GM12878 (cell line): ENCODE measurements at regions not wholly inside any gene's neighbourhood (a gene's known extent, or its start where the extent isn't known, plus 50 kb on each side); places are given as distances from the start of the nearest gene placed in this dataset.

Experiments used
- ATAC-seq: fragments of 200-7000 bp; cut with Tn5 transposase; 3 replicates; pipeline ENCODE4 v1.9.1; 2020; ENCODE audit warnings: mild to moderate bottlenecking, moderate library complexity
- BruUV-seq: library from RNA; stranded (reverse); fragments of 400-500 nt; replicated peaks from 2 replicates; lab custom pipeline; 2021; lab: Mats Ljungman, UMichigan
- CTCF ChIA-PET: fragments of 300-600 bp; sonication (Branson Sonifier 250); formaldehyde crosslinking; extraction: SDS; loops from one replicate; lab custom pipeline; 2021; ENCODE audit warnings: inconsistent platforms; lab: Yijun Ruan, JAX
- POLR2A ChIA-PET: fragments of 350-600 bp; formaldehyde crosslinking; extraction: SDS; loops from one replicate; lab custom pipeline; 2021; ENCODE audit warnings: inconsistent platforms; lab: Charles Lee
- RAD21 ChIA-PET: fragments of 300-600 bp; sonication (Branson Sonifier 250); formaldehyde crosslinking; loops from one replicate; lab custom pipeline; 2023; ENCODE audit warnings: antibody characterized with exemption; ENCODE audit not compliant: unreplicated experiment; lab: Charles Lee
- SMC1A ChIA-PET: fragments of 300-600 bp; sonication (Branson Sonifier 250); formaldehyde crosslinking; loops from one replicate; lab custom pipeline; 2023; ENCODE audit not compliant: unreplicated experiment, uncharacterized antibody; lab: Charles Lee
- DNase-seq: peaks from one replicate; pipeline ENCODE4 v3.0.0-alpha.2; 2011; ENCODE audit warnings: low read depth, low spot score
- FAIRE-seq: peaks from 3 replicates; lab custom pipeline; 2011; peaks lifted over from hg19 to GRCh38; lab: Jason Lieb, UNC
- H2AFZ ChIP-seq: 2 replicates; pipeline ENCODE4 v1.6.0; 2011; ENCODE audit warnings: low read depth, low read length, control low read depth; ENCODE audit not compliant: control insufficient read depth
- H3K27ac ChIP-seq: 2 replicates; pipeline ENCODE4 v1.5.1; 2011; ENCODE audit warnings: control low read depth; ENCODE audit not compliant: control insufficient read depth, insufficient read depth
- H3K27me3 ChIP-seq, 2 experiments: replicated peaks in 1 of 2; 2 replicates each; pipeline versions ENCODE4 v1.6.0 to v1.6.1; 2011; ENCODE audit warnings: low read length in 1 of 2; ENCODE audit not compliant: control insufficient read depth in 2 of 2, insufficient read depth in 2 of 2
- H3K36me3 ChIP-seq, 2 experiments: 2 replicates each; pipeline ENCODE4 v1.5.1; 2011; ENCODE audit warnings: low read length in 1 of 2; ENCODE audit not compliant: control insufficient read depth in 2 of 2, insufficient read depth in 2 of 2
- H3K4me1 ChIP-seq: 2 replicates; pipeline ENCODE4 v1.6.1; 2011; ENCODE audit warnings: mild to moderate bottlenecking, low read length, moderate library complexity, mixed read lengths; ENCODE audit not compliant: control insufficient read depth, insufficient read depth
- H3K4me2 ChIP-seq: 2 replicates; pipeline ENCODE4 v1.6.0; 2011; ENCODE audit warnings: control low read depth; ENCODE audit not compliant: control insufficient read depth, insufficient read depth
- H3K4me3 ChIP-seq: fragments of 200-600 bp; sonication (generic); 2 replicates; pipeline ENCODE4 v1.5.1; 2016
- H3K79me2 ChIP-seq: 2 replicates; pipeline ENCODE4 v1.6.0; 2011; ENCODE audit warnings: low read length; ENCODE audit not compliant: control insufficient read depth, insufficient read depth
- H3K9ac ChIP-seq: 2 replicates; pipeline ENCODE4 v1.8.0; 2011; ENCODE audit warnings: low read length, control low read depth, mixed read lengths; ENCODE audit not compliant: control insufficient read depth, insufficient read depth
- H3K9me3 ChIP-seq: replicated peaks from 3 replicates; pipeline ENCODE4 v1.5.1; 2011; ENCODE audit warnings: mild to moderate bottlenecking, low read length; ENCODE audit not compliant: control insufficient read depth, insufficient read depth
- H4K20me1 ChIP-seq: 2 replicates; pipeline ENCODE4 v1.6.0; 2011; ENCODE audit not compliant: control insufficient read depth, insufficient read depth
- ASH2L ChIP-seq: fragments of 300-600, 200-600 bp; sonication (generic); IDR thresholded peaks from 2 replicates; pipeline ENCODE4 v1.6.1; 2017; ENCODE audit warnings: low read depth, mild to moderate bottlenecking, borderline replicate concordance
- BCL11A ChIP-seq: IDR thresholded peaks from 2 replicates; pipeline ENCODE4 v1.6.1; 2011; ENCODE audit warnings: low read depth, low read length
- BRCA1 ChIP-seq: IDR thresholded peaks from 2 replicates; pipeline ENCODE4 v1.6.1; 2011; ENCODE audit warnings: low read depth, low read length, improper control_type of control experiment
- CEBPB ChIP-seq, 2 experiments: fragments of 150-350 bp in 1 of 2; IDR thresholded peaks; 2 replicates each; pipeline ENCODE4 v1.6.1; 2012 to 2014; ENCODE audit warnings: low read depth in 2 of 2, low read length in 2 of 2, borderline replicate concordance in 1 of 2, inconsistent platforms in 1 of 2
- ESRRA ChIP-seq: IDR thresholded peaks from 2 replicates; pipeline ENCODE4 v1.6.1; 2012; ENCODE audit warnings: mild to moderate bottlenecking, low read length, improper control_type of control experiment
- GABPA ChIP-seq: IDR thresholded peaks from 2 replicates; pipeline ENCODE4 v1.6.1; 2014; ENCODE audit warnings: antibody characterized with exemption, low read depth, mild to moderate bottlenecking, inconsistent platforms
- HDAC6 ChIP-seq: fragments of 200-600 bp; sonication (generic); IDR thresholded peaks from one replicate; pipeline ENCODE4 v1.8.0; 2017; ENCODE audit warnings: antibody characterized with exemption; ENCODE audit not compliant: unreplicated experiment
- IRF4 ChIP-seq: IDR thresholded peaks from 2 replicates; pipeline ENCODE4 v1.6.1; 2011; ENCODE audit warnings: low read depth, low read length
- NFYB ChIP-seq: IDR thresholded peaks from 2 replicates; pipeline ENCODE4 v1.6.1; 2011; ENCODE audit warnings: low read depth, mild to moderate bottlenecking, low read length, improper control_type of control experiment, moderate library complexity; ENCODE audit not compliant: insufficient read depth
- RELA ChIP-seq: fragments of 450-650 bp; IDR thresholded peaks from 2 replicates; pipeline ENCODE4 v1.8.0; 2014; ENCODE audit warnings: borderline replicate concordance; ENCODE audit not compliant: partially characterized antibody
- STAT1 ChIP-seq: fragments of 450-650 bp; conservative IDR thresholded peaks from 2 replicates; pipeline ENCODE4 v1.6.1; 2014; ENCODE audit warnings: antibody characterized with exemption, mild to moderate bottlenecking
- ZNF384 ChIP-seq: IDR thresholded peaks from 2 replicates; pipeline ENCODE4 v1.6.1; 2012; ENCODE audit warnings: low read depth, mild to moderate bottlenecking, low read length, improper control_type of control experiment, borderline replicate concordance
- WGBS: methylation state at CpG from one replicate; pipeline ENCODE4 v1.1.6; 2016; ENCODE audit warnings: low lambda C conversion rate; ENCODE audit not compliant: insufficient replicate concordance, insufficient coverage; ENCODE audit errors: missing lambda C conversion rate; 5-methylcytosine and 5-hydroxymethylcytosine counted together
- in situ Hi-C: fragments of 300-500 bp; cut with MboI; formaldehyde crosslinking; loops from 9 replicates; pipeline ENCODE4 v1.14.3; 2018; ENCODE audit warnings: mixed read lengths
- intact Hi-C: fragments of 100-400 bp; cut with micrococcal nuclease; formaldehyde crosslinking; loops from one replicate; pipeline ENCODE4 v1.14.2; 2022; ENCODE audit not compliant: unreplicated experiment
- TF ChIP-seq, protein P1 (sequence below): fragments of 450-650 bp; IDR thresholded peaks from 2 replicates; pipeline ENCODE4 v1.6.1; 2017; ENCODE audit warnings: mild to moderate bottlenecking, moderate library complexity
- TF ChIP-seq, protein P2 (sequence below): fragments of 450-650 bp; formaldehyde crosslinking; IDR thresholded peaks from 2 replicates; pipeline ENCODE4 v1.4.0; 2022; ENCODE audit warnings: mild to moderate bottlenecking, moderate library complexity
- TF ChIP-seq, protein P3 (sequence below): fragments of 450-650 bp; IDR thresholded peaks from 2 replicates; pipeline ENCODE4 v1.6.1; 2018; ENCODE audit warnings: mild to moderate bottlenecking, low read depth, moderate library complexity; ENCODE audit not compliant: partially characterized antibody

DNA sequence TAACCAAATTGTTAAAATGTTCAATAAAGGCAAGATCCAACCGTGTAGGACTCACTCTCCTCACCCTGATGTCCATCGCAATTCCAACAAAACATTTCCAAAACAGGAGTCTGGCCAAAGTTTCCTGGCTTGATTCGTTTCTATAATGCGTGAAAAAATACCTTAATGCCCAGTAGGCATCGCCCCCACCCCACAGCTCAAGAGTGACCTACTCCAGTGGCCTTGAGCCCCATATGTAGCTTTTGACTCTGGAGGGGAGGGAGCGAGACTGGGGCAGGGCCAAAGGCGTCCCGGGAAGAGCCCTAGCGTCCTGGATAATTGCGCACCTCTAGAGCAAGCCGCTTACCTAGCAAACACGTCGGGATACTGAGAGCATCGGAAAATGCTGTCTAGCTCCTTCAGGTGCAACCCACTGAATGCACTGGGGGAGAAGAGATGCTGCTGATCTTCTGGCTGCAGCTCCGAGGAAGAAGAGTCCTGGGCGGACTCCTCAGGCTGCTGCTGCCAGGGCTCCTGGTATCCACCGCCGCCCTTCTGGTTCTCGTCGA, 55.6 kb upstream of the NKAP start:
- ChIA-PET POLR2A (no interaction called here), CTCF (no interaction called here), RAD21 (no interaction called here), SMC1A (no interaction called here)
- WGBS, result 43% methylated on average over 20 of the region's 20 CpGs
- no peaks in the 10 kb centered on the region; the same call in 2 of the 3 replicates for H3K9me3 ChIP-seq
- no peak for FAIRE-seq
- no peak overlapping the region for H3K4me3 ChIP-seq
- H3K79me2 ChIP-seq, result no peaks in the 10 kb centered on the region
- H4K20me1 ChIP-seq, result no peaks in the 10 kb centered on the region
- H2AFZ ChIP-seq, result no peak overlapping the region
- no peak overlapping the region for H3K27ac ChIP-seq
- ATAC-seq, result no peak
- DNase-seq, result no peak
- H3K9ac ChIP-seq, result no peak overlapping the region
- H3K4me2 ChIP-seq, result no peak overlapping the region
- in situ Hi-C loops (loop anchor here (25.0 kb wide), 1 partner anchor 138 kb away; no protein-coding TSS in a partner anchor), intact Hi-C loops (no loop called here)
- H3K27me3 ChIP-seq, result peaks cover 7 to 13% of the 10 kb centered on the region in 2 experiments
- no TSS peak for BruUV-seq
- no peaks in the 10 kb centered on the region for H3K4me1 ChIP-seq
- H3K36me3 ChIP-seq, result no peaks in the 10 kb centered on the region
- no peak for TF ChIP-seq ESRRA
- TF ChIP-seq, protein P1, sequence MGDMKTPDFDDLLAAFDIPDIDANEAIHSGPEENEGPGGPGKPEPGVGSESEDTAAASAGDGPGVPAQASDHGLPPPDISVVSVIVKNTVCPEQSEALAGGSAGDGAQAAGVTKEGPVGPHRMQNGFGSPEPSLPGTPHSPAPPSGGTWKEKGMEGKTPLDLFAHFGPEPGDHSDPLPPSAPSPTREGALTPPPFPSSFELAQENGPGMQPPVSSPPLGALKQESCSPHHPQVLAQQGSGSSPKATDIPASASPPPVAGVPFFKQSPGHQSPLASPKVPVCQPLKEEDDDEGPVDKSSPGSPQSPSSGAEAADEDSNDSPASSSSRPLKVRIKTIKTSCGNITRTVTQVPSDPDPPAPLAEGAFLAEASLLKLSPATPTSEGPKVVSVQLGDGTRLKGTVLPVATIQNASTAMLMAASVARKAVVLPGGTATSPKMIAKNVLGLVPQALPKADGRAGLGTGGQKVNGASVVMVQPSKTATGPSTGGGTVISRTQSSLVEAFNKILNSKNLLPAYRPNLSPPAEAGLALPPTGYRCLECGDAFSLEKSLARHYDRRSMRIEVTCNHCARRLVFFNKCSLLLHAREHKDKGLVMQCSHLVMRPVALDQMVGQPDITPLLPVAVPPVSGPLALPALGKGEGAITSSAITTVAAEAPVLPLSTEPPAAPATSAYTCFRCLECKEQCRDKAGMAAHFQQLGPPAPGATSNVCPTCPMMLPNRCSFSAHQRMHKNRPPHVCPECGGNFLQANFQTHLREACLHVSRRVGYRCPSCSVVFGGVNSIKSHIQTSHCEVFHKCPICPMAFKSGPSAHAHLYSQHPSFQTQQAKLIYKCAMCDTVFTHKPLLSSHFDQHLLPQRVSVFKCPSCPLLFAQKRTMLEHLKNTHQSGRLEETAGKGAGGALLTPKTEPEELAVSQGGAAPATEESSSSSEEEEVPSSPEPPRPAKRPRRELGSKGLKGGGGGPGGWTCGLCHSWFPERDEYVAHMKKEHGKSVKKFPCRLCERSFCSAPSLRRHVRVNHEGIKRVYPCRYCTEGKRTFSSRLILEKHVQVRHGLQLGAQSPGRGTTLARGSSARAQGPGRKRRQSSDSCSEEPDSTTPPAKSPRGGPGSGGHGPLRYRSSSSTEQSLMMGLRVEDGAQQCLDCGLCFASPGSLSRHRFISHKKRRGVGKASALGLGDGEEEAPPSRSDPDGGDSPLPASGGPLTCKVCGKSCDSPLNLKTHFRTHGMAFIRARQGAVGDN, result no peak
- TF ChIP-seq HDAC6, result no peak
- TF ChIP-seq NFYB, result no peak
- no peak for TF ChIP-seq ASH2L
- TF ChIP-seq BRCA1, result no peak
- TF ChIP-seq RELA, result no peak
- TF ChIP-seq BCL11A, result no peak
- TF ChIP-seq, protein P2, sequence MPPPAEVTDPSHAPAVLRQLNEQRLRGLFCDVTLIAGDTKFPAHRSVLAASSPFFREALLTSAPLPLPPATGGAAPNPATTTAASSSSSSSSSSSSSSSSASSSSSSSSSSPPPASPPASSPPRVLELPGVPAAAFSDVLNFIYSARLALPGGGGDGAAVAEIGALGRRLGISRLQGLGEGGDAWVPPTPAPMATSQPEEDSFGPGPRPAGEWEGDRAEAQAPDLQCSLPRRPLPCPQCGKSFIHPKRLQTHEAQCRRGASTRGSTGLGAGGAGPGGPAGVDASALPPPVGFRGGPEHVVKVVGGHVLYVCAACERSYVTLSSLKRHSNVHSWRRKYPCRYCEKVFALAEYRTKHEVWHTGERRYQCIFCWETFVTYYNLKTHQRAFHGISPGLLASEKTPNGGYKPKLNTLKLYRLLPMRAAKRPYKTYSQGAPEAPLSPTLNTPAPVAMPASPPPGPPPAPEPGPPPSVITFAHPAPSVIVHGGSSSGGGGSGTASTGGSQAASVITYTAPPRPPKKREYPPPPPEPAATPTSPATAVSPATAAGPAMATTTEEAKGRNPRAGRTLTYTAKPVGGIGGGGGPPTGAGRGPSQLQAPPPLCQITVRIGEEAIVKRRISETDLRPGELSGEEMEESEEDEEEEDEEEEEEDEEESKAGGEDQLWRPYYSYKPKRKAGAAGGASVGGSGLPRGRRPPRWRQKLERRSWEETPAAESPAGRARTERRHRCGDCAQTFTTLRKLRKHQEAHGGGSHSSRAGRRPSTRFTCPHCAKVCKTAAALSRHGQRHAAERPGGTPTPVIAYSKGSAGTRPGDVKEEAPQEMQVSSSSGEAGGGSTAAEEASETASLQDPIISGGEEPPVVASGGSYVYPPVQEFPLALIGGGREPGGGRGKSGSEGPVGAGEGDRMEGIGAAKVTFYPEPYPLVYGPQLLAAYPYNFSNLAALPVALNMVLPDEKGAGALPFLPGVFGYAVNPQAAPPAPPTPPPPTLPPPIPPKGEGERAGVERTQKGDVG, result no peak
- no peak for TF ChIP-seq STAT1
- TF ChIP-seq GABPA, result no peak
- no peak for TF ChIP-seq CEBPB (IDR thresholded peaks at IDR 0.05; ENCODE audit: borderline replicate concordance in 1 of 2, low read depth in 2 of 2, low read length in 2 of 2)
- no peak for TF ChIP-seq ZNF384
- TF ChIP-seq, protein P3, sequence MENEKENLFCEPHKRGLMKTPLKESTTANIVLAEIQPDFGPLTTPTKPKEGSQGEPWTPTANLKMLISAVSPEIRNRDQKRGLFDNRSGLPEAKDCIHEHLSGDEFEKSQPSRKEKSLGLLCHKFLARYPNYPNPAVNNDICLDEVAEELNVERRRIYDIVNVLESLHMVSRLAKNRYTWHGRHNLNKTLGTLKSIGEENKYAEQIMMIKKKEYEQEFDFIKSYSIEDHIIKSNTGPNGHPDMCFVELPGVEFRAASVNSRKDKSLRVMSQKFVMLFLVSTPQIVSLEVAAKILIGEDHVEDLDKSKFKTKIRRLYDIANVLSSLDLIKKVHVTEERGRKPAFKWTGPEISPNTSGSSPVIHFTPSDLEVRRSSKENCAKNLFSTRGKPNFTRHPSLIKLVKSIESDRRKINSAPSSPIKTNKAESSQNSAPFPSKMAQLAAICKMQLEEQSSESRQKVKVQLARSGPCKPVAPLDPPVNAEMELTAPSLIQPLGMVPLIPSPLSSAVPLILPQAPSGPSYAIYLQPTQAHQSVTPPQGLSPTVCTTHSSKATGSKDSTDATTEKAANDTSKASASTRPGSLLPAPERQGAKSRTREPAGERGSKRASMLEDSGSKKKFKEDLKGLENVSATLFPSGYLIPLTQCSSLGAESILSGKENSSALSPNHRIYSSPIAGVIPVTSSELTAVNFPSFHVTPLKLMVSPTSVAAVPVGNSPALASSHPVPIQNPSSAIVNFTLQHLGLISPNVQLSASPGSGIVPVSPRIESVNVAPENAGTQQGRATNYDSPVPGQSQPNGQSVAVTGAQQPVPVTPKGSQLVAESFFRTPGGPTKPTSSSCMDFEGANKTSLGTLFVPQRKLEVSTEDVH, result no peak
- no peak for TF ChIP-seq IRF4
